B cell (primary cell): ENCODE measurements at regions not wholly inside any gene's neighbourhood (a gene's known extent, or its start where the extent isn't known, plus 50 kb on each side); places are given as distances from the start of the nearest gene placed in this dataset.
"Not testable (repeated sequence)": the region's sequence is repeated elsewhere in the genome, so short reads cannot be mapped to it uniquely, and the experiment has no call there.

Experiments
- ATAC-seq: fragments of 200-7000 bp; cut with Tn5 transposase; one replicate; pipeline ENCODE4 v1.10.0; 2021; ENCODE audit warnings: low read depth, mild to moderate bottlenecking, moderate number of reproducible peaks, moderate library complexity
- CTCF ChIA-PET: fragments of 350-600 bp; sonication (Branson Sonifier 250); formaldehyde crosslinking; loops from one replicate; lab custom pipeline; 2021; ENCODE audit warnings: antibody characterized with exemption, inconsistent platforms; lab: Charles Lee
- POLR2A ChIA-PET: fragments of 350-600 bp; sonication (Branson Sonifier 250); formaldehyde crosslinking; loops from one replicate; lab custom pipeline; 2021; ENCODE audit warnings: antibody characterized with exemption; lab: Charles Lee
- DNase-seq: peaks from one replicate; pipeline ENCODE4 v3.0.0; 2013
- H2AFZ ChIP-seq: 2 replicates; pipeline ENCODE4 v1.6.1; 2012; ENCODE audit warnings: mild to moderate bottlenecking, low read depth, low read length; ENCODE audit not compliant: insufficient read depth, poor library complexity, severe bottlenecking
- H3K27ac ChIP-seq, 2 donors: 1 replicate in 1 of 2; 2 replicates in 1 of 2; pipeline ENCODE4 v1.5.1; 2012 to 2013; ENCODE audit warnings: low read length in 2 of 2, mild to moderate bottlenecking in 2 of 2, moderate library complexity in 1 of 2
- H3K27me3 ChIP-seq, 4 experiments: fragments of 200-600 bp in 1 of 4; sonication (generic) in 1 of 4; replicated peaks in 1 of 4; 1 replicate in 2 of 4; 2 replicates in 2 of 4; pipeline versions ENCODE4 v1.6.1 to v1.7.0; 2013 to 2016; ENCODE audit warnings: low read length in 3 of 4, mild to moderate bottlenecking in 2 of 4, mixed read lengths in 1 of 4, moderate library complexity in 1 of 4; ENCODE audit not compliant: insufficient read depth in 4 of 4, control insufficient read depth in 3 of 4; ENCODE audit errors: control extremely low read depth in 1 of 4
- H3K36me3 ChIP-seq, 2 experiments: replicated peaks in 1 of 2; 1 replicate in 1 of 2; 2 replicates in 1 of 2; pipeline versions ENCODE4 v1.6.1 to v1.7.1; 2013; ENCODE audit warnings: low read length in 1 of 2; ENCODE audit not compliant: insufficient read depth in 2 of 2, control insufficient read depth in 1 of 2; ENCODE audit errors: control extremely low read depth in 1 of 2, extremely low read depth in 1 of 2
- H3K4me1 ChIP-seq, 2 donors: fragments of 200-600 bp in 1 of 2; sonication (generic) in 1 of 2; 1 replicate in 1 of 2; 2 replicates in 1 of 2; pipeline versions ENCODE4 v1.5.1 to v1.6.1; 2013 to 2017; ENCODE audit warnings: low read length in 2 of 2; ENCODE audit not compliant: control insufficient read depth in 2 of 2, insufficient read depth in 2 of 2
- H3K4me2 ChIP-seq: replicated peaks from 2 replicates; pipeline ENCODE3; 2012; ENCODE audit warnings: mild to moderate bottlenecking, low read depth, low read length; ENCODE audit not compliant: poor library complexity, severe bottlenecking
- H3K4me3 ChIP-seq, 5 experiments: fragments of 200-600 bp in 1 of 5; sonication (generic) in 1 of 5; 1 replicate in 3 of 5; 2 replicates in 2 of 5; pipeline versions ENCODE4 v1.5.1 to v1.7.0; 2011 to 2016; ENCODE audit warnings: low read length in 4 of 5, mild to moderate bottlenecking in 4 of 5, low read depth in 2 of 5, control low read depth in 1 of 5, moderate library complexity in 1 of 5; ENCODE audit not compliant: insufficient read depth in 1 of 5; ENCODE audit errors: control extremely low read depth in 1 of 5, extremely low read depth in 1 of 5
- H3K79me2 ChIP-seq: fragments of 200-600 bp; sonication (generic); one replicate; pipeline ENCODE4 v1.6.0; 2016; ENCODE audit warnings: low read length; ENCODE audit not compliant: control insufficient read depth, insufficient read depth
- H3K9ac ChIP-seq: fragments of 200-600 bp; sonication (generic); 2 replicates; pipeline ENCODE4 v1.6.1; 2017; ENCODE audit warnings: mild to moderate bottlenecking, low read length, moderate library complexity
- H3K9me3 ChIP-seq, 3 donors: one replicate each; pipeline versions ENCODE4 v1.6.1 to v1.7.1; 2013; ENCODE audit warnings: low read length in 2 of 3; ENCODE audit not compliant: control insufficient read depth in 2 of 3, insufficient read depth in 1 of 3; ENCODE audit errors: control extremely low read depth in 1 of 3
- H4K20me1 ChIP-seq: 2 replicates; pipeline ENCODE4 v1.6.0; 2012; ENCODE audit warnings: mild to moderate bottlenecking, low read length; ENCODE audit not compliant: insufficient read depth, control insufficient read depth, poor library complexity, severe bottlenecking
- H3K27ac Mint-ChIP-seq: one replicate; pipeline ENCODE4 v1.8.0; 2021; ENCODE audit warnings: mixed read lengths
- H3K27me3 Mint-ChIP-seq: one replicate; pipeline ENCODE4 v1.8.0; 2021; ENCODE audit warnings: mixed read lengths
- H3K4me1 Mint-ChIP-seq: one replicate; pipeline ENCODE4 v1.8.0; 2021; ENCODE audit warnings: mixed read lengths
- H3K4me3 Mint-ChIP-seq: one replicate; pipeline ENCODE4 v1.8.0; 2021; ENCODE audit warnings: mixed read lengths
- H3K9me3 Mint-ChIP-seq: one replicate; pipeline ENCODE4 v1.8.0; 2022; ENCODE audit warnings: mixed read lengths; ENCODE audit not compliant: insufficient read depth
- CTCF ChIP-seq: fragments of 200-600 bp; IDR thresholded peaks from one replicate; pipeline ENCODE4 v1.8.0; 2022; ENCODE audit warnings: antibody characterized with exemption, mild to moderate bottlenecking
- EZH2 ChIP-seq: IDR thresholded peaks from 2 replicates; pipeline ENCODE4 v1.6.1; 2012; ENCODE audit warnings: borderline replicate concordance, low read depth, mild to moderate bottlenecking, moderate library complexity, low read length; ENCODE audit not compliant: insufficient read depth, poor library complexity, severe bottlenecking
- WGBS: methylation state at CpG from one replicate; pipeline ENCODE4 v1.1.5; 2013; ENCODE audit warnings: missing lambda C conversion rate; ENCODE audit not compliant: insufficient coverage; 5-methylcytosine and 5-hydroxymethylcytosine counted together
- intact Hi-C: fragments of 100-400 bp; cut with micrococcal nuclease; formaldehyde crosslinking; loops from one replicate; pipeline ENCODE4 v1.10.0; 2022

GRCh38 chr7:410395-410910 lies 109.2 kb downstream of the PDGFA start:
- WGBS, result 93% methylated on average over 20 of the region's 20 CpGs
- DNase-seq (no peak), ATAC-seq (no peak)
- H3K27me3 ChIP-seq, result no peaks in the 10 kb centered on the region
- Mint-ChIP-seq H3K27me3 (peaks cover 5% of the 10 kb centered on the region), H3K4me3 (no peak overlapping the region), H3K4me1 (peaks cover 4% of the 10 kb centered on the region), H3K9me3 (no peaks in the 10 kb centered on the region), H3K27ac (no peak overlapping the region)
- no peak overlapping the region for H3K4me3 ChIP-seq
- no peak for TF ChIP-seq EZH2
- no peak for TF ChIP-seq CTCF
- intact Hi-C loops, result no loop called here
- H3K9me3 ChIP-seq, result peaks cover 0 to 5% (median 0%) of the 10 kb centered on the region in 3 donors
- no peaks in the 10 kb centered on the region for H3K36me3 ChIP-seq
- H3K27ac ChIP-seq, result no peak overlapping the region
- no peak overlapping the region for H3K4me2 ChIP-seq
- no peak overlapping the region for H3K9ac ChIP-seq
- no peak overlapping the region for H2AFZ ChIP-seq
- POLR2A ChIA-PET, result no interaction called here
- peaks cover 0 to 3% of the 10 kb centered on the region in 2 donors for H3K4me1 ChIP-seq
- H3K79me2 ChIP-seq, result no peaks in the 10 kb centered on the region
- no peaks in the 10 kb centered on the region for H4K20me1 ChIP-seq
- CTCF ChIA-PET, result no interaction called here

DNA sequence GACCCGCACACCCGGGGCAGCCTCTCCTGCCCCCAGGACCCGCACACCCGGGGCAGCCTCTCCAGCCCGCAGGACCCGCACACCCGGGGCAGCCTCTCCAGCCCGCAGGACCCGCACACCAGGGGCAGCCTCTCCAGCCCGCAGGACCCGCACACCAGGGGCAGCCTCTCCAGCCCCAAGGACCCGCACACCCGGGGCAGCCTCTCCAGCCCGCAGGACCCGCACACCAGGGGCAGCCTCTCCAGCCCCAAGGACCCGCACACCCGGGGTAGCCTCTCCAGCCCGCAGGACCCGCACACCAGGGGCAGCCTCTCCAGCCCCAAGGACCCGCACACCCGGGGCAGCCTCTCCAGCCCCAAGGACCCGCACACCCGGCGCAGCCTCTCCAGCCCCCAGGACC lies 108.5 kb downstream of the PDGFA start:
- H3K9ac ChIP-seq, intact Hi-C loops, H3K27ac Mint-ChIP-seq, H3K79me2 ChIP-seq, H4K20me1 ChIP-seq, H3K4me1 Mint-ChIP-seq, H3K4me3 ChIP-seq, CTCF ChIA-PET, DNase-seq, POLR2A ChIA-PET, H3K27ac ChIP-seq, ATAC-seq, H3K4me1 ChIP-seq, H3K27me3 Mint-ChIP-seq, H2AFZ ChIP-seq, H3K4me2 ChIP-seq, H3K36me3 ChIP-seq, H3K4me3 Mint-ChIP-seq, H3K9me3 Mint-ChIP-seq, H3K27me3 ChIP-seq: not testable (repeated sequence)
- WGBS, result 95% methylated on average over 16 of the region's 24 CpGs
- peaks cover 0 to 11% (median 0%) of the 10 kb centered on the region in 3 donors for H3K9me3 ChIP-seq
